ENCODE measurements at regions not wholly inside any gene's neighbourhood (a gene's known extent, or its start where the extent isn't known, plus 50 kb on each side); places are given as distances from the start of the nearest gene placed in this dataset.
"Not testable (repeated sequence)": the region's sequence is repeated elsewhere in the genome, so short reads cannot be mapped to it uniquely, and the experiment has no call there.

DNA sequence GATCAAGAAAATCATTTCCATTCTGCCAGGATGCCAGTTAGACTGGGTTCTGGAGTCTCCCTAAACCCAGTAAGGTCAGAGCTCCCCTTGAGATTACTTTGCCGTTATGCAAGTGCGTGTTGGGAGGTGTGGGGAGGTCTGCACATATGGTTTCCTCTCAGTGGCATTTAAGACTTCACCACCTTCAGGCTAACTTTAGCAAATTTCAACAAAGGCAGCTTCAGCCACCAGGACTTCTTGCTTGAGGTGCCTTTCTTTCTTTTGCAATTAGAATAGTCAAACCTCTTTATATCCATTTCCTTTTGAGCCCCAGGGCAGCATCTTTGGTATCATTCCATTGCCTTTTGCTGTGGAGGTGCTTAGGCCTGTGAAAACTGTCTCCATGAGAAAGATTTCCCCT is 117.2 kb upstream of the CCND2 start:
- DNase-seq (ENCODE audit: low read depth): no peak

DNA sequence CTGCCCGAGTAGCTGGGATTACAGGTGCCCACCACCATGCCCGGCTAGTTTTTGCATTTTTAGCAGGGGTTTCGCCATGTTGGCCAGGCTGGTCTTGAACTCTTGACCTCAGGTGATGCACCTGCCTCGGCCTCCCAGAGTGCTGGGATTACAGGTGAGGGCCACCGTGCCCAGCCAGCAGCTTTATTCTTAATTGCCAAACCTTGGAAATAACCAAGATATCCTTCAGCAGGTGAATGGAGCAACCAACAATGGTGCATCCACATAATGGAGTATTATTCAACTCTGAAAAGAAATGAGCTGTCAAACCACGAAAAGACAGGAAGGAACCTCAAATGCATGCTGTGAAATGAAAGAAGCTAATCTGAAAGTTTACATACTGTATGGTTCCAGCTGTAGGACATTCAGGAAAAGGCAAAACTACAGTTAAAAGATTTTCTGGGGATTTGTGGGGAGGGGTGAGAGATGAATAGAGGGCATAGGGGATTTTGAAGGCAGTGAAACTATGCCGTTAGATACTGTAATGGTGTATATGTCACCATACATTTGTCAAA is 118.8 kb upstream of the CCND2 start:
- no peak for DNase-seq (ENCODE audit: low read depth)

DNA sequence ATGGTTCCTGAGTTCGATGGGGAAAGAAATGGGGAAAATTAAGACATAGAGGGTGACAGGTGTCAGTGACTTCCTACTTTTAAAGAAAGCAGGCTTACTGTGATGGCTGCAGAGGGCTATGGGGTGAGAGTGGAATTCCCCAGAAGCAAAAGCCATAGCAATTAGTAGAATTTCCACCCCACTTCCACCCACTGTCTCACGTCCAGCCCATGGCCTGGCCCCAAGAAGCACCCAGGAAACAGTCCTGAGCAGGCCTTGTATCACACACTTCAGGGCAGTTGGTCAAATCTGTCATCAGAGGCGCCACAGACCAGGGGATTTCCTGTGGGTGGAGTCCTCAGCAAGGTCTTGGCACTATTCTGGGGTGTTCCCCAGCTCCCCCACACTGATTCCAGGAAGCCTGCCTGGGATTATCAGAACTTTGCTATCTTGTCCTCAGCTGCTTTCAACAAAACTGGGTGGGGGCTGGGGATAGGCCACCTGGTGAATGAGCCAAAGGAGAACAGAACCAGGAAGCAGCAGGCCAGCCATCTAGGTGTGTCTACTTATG is 120.1 kb upstream of the CCND2 start:
- no peak for DNase-seq (ENCODE audit: low read depth)

DNA sequence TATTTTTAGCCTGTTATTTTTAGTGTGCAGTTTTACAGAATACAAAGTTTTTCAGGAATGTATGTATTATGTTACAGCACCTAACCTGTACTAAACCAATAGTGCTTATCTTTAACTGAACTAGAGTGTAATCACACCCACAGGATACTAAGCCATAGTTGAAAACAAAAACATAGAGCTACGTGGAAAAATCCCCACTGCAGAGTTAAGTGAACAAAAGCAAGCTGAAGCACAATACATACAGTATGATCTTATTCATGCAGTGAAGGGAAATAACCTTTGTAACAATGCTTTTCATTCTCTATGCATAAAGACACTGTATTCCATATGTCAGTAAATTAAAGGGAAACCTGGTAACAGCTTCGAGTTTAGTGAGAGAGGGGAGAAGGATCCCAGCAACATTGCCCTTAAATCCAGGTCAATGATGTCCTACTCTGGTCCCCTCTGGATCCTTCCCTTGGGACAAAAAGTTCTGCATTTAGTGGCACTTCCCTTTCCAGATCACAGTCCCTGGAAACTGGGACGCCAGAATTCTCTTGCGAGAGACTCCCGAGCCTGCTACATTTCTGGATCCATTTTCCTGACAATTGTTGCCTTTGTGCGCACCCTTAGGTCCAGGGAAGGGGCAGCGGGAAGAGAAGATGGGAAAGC is 121.3 kb upstream of the CCND2 start:
- no peak for DNase-seq (ENCODE audit: low read depth)

DNA sequence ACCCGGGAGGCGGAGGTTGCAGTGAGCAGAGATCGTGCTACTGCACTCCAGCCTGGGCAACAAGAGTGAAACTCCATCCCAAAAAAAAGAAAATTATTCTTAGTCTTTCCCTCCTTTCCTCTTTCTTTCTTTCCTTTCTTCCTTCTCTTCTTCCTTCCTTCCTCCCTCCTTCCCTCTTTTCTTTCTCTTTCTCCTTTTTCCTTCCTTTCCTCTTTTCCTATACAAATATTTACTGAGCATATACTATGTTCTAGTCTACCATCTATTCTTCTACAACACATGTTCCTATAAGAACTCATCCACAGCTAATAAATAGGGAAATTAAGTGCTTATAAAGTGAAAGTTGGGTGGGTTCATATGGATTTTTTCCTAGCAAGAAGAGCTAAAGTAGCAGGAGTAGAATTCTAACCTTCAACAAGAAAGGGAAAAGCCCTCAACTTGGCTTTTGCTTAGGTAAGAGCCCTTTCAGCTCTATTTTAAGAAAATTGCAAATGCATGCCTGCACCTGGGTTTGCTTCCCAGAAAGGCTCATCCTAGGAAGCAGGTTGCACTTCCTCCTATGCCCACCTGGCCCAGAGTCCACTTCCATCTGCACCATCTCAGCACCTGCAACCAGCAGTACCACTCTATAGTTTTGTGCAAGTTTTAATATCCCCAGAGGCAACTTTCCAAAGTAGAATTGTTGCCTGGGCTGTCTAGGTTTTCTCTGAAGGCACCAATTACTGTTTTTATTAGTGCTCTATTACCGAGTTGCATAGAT is 122.0 kb upstream of the CCND2 start:
- DNase-seq (ENCODE audit: low read depth): no peak

DNA sequence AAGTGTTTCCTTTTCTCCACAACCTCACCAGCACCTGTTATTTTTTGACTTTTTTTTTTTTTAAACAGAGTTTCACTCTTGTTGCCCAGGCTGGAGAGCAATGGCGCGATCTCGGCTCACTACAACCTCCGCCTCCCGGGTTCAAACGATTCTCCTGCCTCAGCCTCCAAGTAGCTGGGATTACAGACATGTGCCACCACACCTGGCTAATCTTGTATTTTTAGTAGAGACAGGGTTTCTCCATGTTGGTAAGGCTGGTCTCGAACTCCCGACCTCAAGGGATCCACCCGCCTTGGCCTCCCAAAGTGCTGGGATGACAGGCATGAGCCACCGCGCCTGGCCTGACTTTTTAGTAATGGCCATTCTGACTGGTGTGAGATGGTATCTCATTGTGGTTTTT is 123.2 kb upstream of the CCND2 start:
- not testable (repeated sequence) for DNase-seq (ENCODE audit: low read depth)

DNA sequence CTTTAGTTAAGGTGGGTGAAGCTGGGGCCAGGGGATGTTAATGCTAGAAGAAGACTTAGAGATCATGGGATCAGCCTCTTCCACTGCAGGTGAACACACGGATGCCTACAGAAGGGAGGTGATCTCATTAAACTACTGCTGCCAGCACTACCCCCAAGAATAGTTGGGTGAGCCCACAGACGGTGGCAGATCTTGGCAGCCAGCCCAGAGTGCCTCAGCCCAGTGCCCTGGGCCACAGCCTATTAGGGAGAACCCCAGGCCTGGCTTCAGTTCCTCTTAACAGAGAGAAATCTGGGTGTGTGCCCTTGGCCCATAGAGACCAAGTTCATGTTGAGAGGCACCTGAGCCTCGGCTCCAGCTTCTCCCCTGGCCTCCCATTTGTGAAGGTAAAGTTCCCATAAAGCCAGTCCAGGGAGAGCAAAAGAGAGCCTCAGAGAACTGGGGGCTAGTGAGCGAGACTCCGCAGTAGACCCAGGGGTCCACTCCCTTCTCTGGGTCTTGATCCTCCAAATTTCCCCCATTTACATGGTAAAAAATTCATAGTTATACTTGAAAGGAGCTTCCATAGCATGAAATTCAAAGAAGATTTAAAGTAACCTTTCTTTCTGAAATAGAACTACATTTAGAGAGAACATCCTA is 125.0 kb upstream of the CCND2 start:
- DNase-seq (ENCODE audit: low read depth): no peak

DNA sequence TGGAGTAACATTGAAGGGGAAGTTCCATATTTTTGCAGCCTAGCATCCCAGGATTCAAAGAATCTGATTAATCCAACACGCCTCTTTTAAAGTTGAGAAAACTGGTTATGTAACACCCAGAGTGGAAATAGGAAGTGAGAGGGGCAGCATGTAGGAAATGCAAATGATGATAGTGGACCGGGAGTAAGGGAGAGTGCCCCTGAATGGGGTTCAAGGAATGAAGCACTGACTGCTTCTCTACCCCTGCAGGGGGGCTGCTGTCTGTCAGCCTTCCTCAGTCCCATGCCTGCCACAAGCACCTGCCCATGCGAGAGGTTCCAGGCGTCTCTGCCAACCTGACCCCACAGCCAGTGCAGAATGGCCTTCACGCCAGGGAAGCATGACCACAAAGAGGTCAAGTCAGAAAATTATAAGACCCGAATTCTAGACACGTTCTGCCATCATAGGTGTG is 126.5 kb upstream of the CCND2 start:
- no peak for DNase-seq (ENCODE audit: low read depth)

DNA sequence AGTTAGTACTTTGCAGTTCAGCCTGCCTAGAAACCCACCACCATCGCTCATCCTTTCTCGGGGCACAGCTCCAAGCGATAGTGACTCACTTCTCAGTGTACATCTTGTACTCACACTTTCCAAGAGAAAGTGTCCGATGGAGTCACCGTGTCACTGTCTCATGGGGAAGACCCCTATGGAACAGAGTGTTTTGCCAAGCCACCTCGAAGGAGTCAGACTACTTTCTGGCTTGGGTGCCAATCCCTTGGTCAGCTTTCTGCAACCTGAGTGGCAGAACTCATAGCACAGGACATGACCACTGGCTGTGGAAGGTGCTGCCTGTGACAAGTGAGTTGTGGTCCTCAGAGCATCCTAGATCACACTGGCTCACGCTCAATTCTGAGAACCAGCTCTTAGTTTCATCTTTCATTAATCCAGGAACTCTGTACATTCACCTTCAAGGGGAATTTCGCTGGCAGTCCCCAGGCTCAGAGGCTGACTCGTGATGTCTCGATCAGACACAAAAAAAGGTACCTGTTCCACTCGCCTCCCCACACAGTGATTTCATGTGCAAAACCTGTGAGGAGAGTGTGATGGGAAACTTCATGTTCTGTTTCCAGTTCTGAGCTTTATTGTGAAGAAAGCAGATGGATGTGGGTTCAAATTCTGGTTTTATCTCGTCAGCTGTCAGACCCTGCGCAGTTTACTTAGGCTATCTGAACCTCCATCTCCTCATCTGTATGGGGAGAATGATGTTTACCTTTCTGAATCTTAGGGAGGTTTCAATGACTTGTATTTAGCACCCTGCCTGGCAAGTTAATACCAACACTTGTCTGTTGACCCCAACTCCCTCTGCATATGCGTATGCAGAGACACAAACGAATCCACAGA is 127.3 kb upstream of the CCND2 start:
- DNase-seq (ENCODE audit: low read depth): no peak

DNA sequence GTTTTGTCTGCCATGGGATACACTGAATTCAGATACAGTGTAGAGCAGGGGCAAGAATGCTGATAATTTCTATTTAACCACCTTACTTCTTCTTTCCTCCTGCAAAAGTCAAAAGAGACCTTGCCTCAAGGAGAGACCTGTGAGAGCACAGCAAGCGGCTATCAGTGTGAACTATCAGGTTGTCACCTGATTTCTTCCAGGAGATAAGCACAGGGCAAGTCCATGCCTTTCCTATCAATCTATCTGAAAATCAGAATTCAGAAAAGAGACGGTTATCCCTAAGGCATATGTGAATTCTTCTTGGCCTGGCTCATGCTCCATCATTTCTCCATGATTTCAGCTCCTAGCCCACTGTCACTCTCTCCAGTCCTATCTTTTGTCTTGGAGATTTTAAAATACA is 128.9 kb upstream of the CCND2 start:
- DNase-seq (ENCODE audit: low read depth): no peak

DNA sequence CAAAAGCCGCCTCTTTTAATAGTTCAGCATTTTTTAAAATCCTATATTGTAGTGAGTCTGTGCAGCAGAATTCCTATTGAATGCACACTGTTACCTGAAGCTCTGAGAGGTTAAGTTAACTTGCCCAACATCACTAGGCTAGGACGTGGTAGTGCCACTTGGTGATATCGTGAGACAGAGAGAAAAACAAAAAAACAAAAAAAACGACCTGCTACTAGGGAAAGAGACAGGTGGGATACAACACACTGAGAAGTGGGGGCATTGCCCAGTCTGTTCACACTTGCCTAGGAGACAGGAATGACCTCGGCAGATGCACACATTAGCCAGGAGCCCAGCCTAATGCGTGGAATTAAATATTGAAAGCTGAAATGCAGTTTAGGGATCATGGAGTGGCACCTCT is 129.7 kb upstream of the CCND2 start:
- no peak for DNase-seq (ENCODE audit: low read depth)

DNA sequence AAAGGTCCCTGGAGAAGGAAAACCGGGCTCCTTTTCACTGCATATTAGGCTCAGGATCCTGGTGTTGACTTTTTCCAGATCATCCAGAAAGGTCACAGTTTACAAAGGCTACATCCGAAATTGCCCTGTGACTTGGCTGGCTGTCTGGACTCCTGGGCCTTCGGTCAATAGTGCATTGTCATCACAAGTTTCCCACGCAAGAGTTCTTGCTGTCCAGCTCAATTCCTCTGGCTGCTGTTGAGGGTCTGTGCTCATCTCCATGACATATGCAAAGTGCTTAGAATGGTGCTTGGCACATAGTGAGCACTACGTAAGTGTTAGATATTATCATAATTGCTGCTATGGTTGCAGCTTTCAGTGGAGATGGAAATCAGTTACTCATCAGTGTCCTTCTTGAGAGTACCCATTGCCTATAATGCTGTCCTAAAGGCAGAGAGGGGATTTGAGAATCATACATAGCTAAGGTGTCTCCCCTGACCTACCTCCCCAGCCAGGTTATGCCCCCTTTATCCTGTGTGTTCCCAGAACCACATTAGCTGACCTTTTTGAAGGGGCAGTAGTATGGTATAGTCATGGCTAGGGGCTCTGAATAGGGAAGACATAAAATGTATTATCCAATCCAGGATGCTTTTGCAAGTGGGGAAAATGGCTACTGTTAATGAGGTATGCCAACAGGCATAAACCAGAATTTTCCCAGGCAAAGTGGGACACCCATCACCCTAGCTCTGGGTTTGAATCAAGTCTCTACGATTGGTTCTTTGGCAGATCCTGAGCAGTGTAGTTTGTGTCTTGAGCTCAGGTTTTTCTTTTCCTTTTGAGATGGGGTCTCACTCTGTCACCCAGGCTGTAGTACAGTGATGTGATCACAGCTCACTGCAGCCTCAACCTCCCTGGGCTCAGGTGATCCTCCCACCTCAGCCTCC is 132.0 kb upstream of the CCND2 start:
- DNase-seq (ENCODE audit: low read depth): no peak

DNA sequence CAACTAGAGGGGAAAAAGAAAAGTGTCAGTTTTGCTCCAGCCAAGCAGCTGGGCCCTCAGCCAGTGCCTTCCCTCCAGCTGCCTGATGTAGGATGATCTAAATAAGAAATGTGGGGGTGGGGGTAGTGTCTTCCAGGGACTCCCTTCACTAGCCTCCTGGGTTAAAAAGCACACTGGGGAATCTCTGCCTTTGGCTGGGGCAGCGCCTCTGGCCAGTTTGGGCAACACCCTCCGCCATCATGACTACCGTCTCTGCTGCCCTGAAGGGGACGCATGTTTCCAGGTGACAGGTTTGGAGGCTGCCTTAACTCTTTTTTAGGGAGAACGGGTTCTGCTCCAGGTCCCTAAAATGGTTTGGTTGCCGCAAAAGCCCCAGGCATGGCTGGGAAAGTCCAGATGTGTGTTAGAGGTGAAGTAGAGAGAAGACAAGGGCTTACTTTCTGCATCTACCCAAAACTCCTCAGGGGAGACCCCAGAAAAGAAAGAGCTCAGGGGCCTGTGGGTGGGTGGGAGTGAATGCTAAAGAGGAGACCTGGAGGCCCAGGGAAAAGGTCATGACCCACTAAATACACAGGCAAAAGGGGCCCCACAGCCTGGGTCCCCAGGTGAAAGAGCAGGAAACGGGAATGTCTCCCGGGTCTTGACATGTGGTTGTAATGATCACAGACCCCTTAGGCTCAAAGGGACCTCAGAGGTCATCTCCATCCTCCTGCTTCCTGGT is 132.8 kb upstream of the CCND2 start:
- no peak for DNase-seq (ENCODE audit: low read depth)

DNA sequence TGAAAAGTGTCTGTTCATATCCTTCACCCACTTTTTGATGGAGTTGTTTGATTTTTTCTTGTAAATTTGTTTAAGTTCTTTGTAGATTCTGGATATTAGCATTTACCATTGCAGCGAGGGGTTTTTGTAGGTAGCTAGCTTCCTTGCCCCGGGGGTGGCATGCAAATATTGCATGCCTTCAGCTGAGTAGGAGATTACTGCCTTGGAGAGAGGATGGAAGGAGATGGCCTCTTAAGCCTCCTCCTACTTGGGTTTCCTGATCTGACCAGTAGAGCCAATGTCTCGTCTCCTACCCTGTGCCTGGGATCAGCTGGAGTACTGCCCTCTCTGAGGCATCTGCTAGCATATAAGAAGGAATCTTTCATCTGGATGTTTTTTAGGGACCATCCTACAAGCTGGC is 134.4 kb upstream of the CCND2 start:
- DNase-seq (ENCODE audit: low read depth): no peak

DNA sequence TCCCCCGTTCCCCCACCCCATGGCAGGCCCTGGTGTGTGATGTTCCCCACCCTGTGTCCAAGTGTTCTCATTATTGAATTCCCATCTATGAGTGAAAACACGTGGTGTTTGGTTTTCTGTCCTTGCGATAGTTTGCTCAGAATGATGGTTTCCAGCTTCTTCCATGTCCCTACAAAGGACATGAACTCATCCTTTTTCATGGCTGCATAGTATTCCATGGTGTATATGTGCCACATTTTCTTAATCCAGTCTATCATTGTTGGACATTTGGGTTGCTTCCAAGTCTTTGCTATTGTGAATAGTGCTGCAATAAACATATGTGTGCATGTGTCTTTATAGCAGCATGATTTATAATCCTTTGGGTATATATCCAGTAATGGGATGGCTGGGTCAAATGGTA is 135.0 kb upstream of the CCND2 start:
- not testable (repeated sequence) for DNase-seq (ENCODE audit: low read depth)

DNA sequence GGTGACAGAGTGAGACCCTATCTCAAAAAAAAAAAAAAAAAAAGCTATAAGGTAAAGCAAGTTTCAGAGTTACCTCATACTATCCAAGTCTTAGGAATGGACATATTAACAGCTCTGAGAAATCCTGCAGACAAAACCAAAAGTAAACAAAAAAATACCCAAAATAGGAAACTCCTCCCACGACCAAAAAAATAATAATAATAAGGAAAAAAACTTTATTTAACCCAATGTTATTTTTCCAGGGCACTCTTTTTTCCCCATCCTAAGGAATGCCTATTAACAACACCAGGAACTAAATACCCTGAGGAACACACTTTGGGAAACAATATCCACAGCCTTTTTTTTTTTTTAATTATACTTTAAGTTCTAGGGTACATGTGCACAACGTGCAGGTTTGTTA is 135.5 kb upstream of the CCND2 start:
- DNase-seq (ENCODE audit: low read depth): no peak

DNA sequence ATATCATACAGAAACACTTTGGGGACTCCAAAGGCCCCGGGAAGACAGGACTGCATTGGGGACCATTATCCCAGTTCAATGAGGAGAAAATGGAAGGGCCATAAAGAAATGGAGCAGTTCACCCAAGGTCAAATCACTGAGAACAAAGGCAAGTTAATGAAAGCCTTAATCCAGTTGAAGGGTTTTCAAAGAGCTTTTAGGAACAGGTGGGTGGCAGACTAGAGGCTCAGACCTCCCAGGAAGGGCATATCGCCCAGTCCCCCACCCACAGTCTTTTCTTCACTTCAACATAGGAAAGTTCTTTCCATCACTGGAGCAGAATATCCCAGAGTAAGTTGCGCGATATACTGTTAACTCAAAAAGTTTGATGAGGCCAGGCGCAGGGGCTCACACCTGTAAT is 136.1 kb upstream of the CCND2 start:
- DNase-seq (ENCODE audit: low read depth): no peak

DNA sequence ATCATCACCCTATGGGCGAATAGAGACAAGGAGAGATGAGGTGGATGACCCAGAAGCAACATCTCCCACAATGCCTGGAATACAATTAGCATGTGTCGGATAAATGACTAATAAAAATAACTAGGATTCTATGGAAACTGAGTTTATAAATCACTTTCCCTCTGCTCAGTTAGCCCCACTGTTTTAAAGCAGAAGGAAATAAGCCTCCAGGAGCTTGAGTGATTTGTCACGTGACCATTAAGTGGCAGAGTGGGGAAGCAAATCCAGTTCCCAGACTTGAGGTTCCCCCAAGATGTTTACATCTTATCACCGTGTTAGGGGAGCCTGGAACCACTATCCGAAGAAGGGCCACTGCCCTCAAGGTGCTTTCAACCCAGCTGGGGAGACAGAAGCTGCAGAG is 136.5 kb upstream of the CCND2 start:
- no peak for DNase-seq (ENCODE audit: low read depth)

DNA sequence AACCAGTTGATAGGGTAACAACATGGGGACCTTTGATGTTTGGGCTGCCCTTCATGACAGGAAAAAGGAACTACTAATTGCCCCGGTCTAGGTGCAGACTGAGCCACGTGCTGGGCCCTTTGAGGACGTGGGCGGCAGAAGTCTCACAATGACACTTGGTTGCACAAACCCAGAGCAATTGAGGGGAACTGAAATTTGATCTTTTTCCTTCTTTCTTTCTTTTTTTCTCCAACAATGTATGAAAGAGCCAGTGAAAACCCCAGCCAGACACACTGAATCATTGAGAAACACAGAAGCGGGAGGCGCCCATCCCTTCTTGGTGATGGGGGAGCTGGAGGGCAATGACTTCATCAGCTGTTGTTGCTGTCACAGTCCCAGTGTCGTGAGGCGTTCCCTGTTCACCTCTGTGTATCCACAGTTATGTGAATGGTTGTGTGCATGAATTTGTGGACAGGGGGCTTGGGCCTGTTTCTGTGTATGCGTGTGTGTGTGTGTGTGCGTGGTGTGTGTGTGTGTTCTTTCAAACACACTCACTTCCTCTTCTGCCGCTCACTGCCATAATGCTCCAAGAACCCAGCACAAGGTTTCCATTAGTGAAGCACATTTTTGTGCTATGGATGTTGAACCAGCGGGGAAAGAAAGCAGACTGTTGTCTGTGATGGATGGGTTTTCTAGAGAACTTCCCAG is 137.5 kb upstream of the CCND2 start:
- DNase-seq (ENCODE audit: low read depth): no peak

Measured in fibroblast of gingiva (primary cell).